Endothelial cell (in vitro differentiated cells): ENCODE measurements at regions not wholly inside any gene's neighbourhood (a gene's known extent, or its start where the extent isn't known, plus 50 kb on each side); places are given as distances from the start of the nearest gene placed in this dataset.
"Not testable (repeated sequence)": the region's sequence is repeated elsewhere in the genome, so short reads cannot be mapped to it uniquely, and the experiment has no call there.

ENCODE experiments used
- DNase-seq: peaks from one replicate; pipeline ENCODE4 v3.0.0; 2021; ENCODE audit warnings: low spot score
- H3K27ac Mint-ChIP-seq: one replicate; pipeline ENCODE4 v1.8.0; 2021; ENCODE audit warnings: mixed read lengths, inconsistent platforms; ENCODE audit not compliant: unreplicated experiment
- H3K27me3 Mint-ChIP-seq: one replicate; pipeline ENCODE4 v1.8.0; 2021; ENCODE audit warnings: mild to moderate bottlenecking, moderate library complexity, mixed read lengths, inconsistent platforms; ENCODE audit not compliant: unreplicated experiment
- H3K36me3 Mint-ChIP-seq: one replicate; pipeline ENCODE4 v1.8.0; 2021; ENCODE audit warnings: mild to moderate bottlenecking, low read depth, mixed read lengths, inconsistent platforms; ENCODE audit not compliant: unreplicated experiment
- H3K4me1 Mint-ChIP-seq: one replicate; pipeline ENCODE4 v1.8.0; 2021; ENCODE audit warnings: mild to moderate bottlenecking, mixed read lengths, inconsistent platforms; ENCODE audit not compliant: unreplicated experiment
- H3K4me3 Mint-ChIP-seq: one replicate; pipeline ENCODE4 v1.8.0; 2021; ENCODE audit warnings: mild to moderate bottlenecking, mixed read lengths, inconsistent platforms; ENCODE audit not compliant: unreplicated experiment
- H3K9me3 Mint-ChIP-seq: one replicate; pipeline ENCODE4 v1.8.0; 2021; ENCODE audit warnings: mixed read lengths, inconsistent platforms; ENCODE audit not compliant: unreplicated experiment
- CTCF ChIP-seq: fragments of 200-600 bp; sonication (generic); IDR thresholded peaks from one replicate; pipeline ENCODE4 v1.5.0; 2021; ENCODE audit warnings: antibody characterized with exemption; ENCODE audit not compliant: unreplicated experiment

DNA sequence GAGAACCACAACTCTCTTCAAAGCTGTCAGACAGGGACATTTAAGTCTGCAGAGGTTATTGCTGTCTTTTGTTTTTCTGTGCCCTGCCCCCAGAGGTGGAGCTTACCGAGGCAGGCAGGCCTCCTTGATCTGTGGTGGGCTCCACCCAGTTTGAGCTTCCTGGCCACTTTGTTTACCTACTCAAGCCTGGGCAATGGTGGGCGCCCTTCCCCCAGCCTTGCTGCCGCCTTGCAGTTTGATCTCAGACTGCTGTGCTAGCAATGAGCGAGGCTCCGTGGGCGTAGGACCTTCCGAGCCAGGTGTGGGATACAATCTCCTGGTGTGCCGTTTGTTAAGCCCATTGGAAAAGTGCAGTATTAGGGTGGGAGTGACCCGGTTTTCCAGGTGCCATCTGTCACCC lies 822.1 kb downstream of the KCNMA1 start:
- H3K27me3 Mint-ChIP-seq, H3K4me1 Mint-ChIP-seq, H3K4me3 Mint-ChIP-seq, H3K36me3 Mint-ChIP-seq, H3K27ac Mint-ChIP-seq, DNase-seq, H3K9me3 Mint-ChIP-seq: not testable (repeated sequence)

- no peak for TF ChIP-seq CTCF
- Mint-ChIP-seq H3K27ac (no peak overlapping the region), H3K4me1 (no peaks in the 10 kb centered on the region), H3K27me3 (no peaks in the 10 kb centered on the region), H3K36me3 (no peaks in the 10 kb centered on the region), H3K9me3 (no peaks in the 10 kb centered on the region), H3K4me3 (no peak overlapping the region)
- no peak for DNase-seq
These were observed 826.2 kb downstream of the KCNMA1 start for GRCh38 chr10:76811430-76811829.

DNA sequence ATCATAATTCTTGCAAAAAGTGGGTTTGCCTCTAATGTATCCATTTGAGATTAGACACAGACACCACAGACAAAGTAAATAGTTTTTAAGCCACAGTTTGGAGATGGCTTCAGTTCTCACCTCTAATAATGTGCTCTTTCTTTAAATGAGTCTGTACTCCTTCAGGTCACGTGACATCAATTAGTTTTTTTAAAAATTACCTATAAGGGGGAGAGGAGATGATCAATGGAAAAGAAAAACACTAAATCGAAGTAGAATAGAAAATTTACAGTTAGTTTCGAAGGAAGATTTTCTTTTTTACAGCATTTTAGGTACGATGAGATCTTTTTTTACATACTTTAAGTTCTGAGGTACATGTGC lies 849.2 kb downstream of the KCNMA1 start:
- no peak overlapping the region for H3K4me3 Mint-ChIP-seq

DNA sequence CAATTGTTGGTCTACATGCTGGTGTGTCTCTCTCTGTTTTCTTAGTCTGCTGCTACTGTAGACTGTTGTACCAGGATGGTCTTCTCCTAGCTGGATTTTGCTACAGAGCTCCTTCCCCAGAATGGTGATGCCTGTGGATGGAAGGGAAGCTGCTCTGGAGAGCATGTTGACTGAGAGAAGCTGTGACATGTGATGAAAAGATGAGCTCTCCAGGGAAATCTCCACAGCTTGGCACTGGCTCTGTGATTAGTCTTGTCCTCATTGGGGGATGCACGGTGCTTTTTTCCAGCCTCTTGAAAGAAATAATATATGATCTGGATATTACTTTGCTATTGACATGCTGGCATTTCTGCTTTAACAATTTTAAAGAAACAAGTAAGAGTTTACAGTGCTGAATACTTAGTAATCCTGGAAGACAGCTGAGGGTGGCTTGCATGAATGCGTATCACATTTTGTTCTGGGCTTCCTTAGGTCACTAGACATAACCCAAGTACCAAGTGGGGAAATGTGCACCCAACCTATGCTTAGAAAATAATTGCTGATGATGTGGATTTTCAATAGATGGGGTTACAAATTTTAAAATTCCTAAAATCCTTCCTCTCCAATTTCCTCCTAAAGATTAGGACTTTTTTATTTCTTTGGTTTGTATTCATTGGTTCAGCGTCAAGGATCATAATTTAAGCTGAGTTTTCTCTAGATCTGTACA lies 849.7 kb downstream of the KCNMA1 start:
- Mint-ChIP-seq H3K4me3 (no peak overlapping the region), H3K27me3 (peaks cover 6% of the 10 kb centered on the region), H3K36me3 (no peaks in the 10 kb centered on the region), H3K9me3 (no peaks in the 10 kb centered on the region), H3K4me1 (no peaks in the 10 kb centered on the region), H3K27ac (no peak overlapping the region)
- no peak for TF ChIP-seq CTCF
- no peak for DNase-seq

More for the DNA sequence above, 849.2 kb downstream of the KCNMA1 start:
- Mint-ChIP-seq H3K36me3 (no peaks in the 10 kb centered on the region), H3K4me1 (no peaks in the 10 kb centered on the region), H3K9me3 (no peaks in the 10 kb centered on the region), H3K27me3 (peaks cover 6% of the 10 kb centered on the region), H3K27ac (no peak overlapping the region)
- TF ChIP-seq CTCF: no peak
- DNase-seq: no peak

DNA sequence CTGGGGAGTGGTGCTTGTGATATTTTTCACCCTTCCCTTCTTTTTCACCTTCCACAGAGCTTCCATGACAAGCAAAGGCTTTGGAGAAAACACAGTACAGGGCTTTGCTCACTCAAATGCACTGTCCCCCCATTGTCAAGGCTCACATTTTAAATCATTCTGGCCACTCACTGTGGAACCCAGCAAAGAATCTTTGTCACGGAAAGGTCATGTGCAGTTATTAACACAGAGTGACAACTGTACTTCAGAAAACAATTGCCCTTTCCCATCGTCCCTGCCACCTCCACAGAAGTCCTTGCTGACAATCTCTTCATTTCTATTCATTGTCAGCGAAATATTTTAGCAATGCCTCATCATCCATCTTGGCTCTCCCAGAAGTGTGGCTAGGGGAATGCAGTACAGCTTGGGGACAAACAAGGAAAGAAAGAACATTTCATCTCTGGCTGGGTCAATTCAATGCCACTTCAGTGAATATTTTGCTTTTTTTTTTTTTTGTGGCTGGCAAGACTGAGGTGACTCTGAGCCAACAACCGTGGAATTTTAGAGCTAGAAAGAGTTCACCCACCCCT lies 851.0 kb downstream of the KCNMA1 start:
- H3K4me3 Mint-ChIP-seq: no peak overlapping the region
- no peaks in the 10 kb centered on the region for H3K9me3 Mint-ChIP-seq
- H3K36me3 Mint-ChIP-seq: no peaks in the 10 kb centered on the region
- H3K27me3 Mint-ChIP-seq: peaks cover 6% of the 10 kb centered on the region
- TF ChIP-seq CTCF: no peak
- H3K27ac Mint-ChIP-seq: no peak overlapping the region
- no peak for DNase-seq
- no peaks in the 10 kb centered on the region for H3K4me1 Mint-ChIP-seq
